ENCODE measurements at regions not wholly inside any gene's neighbourhood (a gene's known extent, or its start where the extent isn't known, plus 50 kb on each side); places are given as distances from the start of the nearest gene placed in this dataset.

DNA sequence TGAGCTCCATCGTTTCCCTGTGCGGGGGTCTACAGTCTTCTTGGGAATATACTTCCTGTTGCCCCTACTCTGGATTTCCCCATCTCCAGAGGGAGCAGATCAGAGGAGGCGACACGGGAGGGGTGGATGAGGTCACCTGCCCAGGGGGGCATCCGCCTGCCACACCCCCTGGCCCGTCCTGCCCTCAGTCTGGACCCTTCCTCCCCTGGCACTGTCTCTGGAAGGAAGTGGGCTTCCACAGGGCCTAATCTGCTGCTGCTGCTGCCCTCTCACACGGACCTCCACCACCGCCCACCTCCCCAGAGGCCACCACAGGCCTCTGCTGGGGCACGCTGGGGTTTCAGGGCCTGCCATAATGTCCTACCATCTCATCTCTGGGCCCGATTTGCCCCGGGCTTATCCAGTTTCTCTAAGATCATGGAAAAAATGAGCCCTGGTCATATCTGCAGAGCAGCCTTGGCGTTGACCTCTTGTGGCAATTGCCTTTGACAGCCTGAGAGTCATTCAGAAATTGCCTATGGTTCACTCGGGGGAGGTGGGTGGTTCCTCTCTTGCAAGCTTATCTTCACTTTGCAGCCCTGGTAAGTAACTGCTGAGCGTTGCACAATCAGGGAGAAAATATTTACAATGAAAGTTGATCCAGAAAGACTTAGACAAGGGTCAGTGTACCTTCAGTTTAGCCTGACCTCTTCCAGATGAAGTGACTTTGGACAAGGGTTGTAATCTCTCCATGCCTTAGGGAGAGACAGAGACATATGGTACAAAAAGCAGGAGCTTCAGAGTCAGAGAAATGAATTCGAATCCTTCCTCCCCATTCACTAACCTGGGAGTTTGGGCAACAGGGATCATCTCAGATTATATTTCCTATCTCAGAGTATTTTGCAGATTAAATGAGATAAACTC, 252.4 kb downstream of the TOMM20 start:
- peak; percentile 72 for DNase-seq

DNA sequence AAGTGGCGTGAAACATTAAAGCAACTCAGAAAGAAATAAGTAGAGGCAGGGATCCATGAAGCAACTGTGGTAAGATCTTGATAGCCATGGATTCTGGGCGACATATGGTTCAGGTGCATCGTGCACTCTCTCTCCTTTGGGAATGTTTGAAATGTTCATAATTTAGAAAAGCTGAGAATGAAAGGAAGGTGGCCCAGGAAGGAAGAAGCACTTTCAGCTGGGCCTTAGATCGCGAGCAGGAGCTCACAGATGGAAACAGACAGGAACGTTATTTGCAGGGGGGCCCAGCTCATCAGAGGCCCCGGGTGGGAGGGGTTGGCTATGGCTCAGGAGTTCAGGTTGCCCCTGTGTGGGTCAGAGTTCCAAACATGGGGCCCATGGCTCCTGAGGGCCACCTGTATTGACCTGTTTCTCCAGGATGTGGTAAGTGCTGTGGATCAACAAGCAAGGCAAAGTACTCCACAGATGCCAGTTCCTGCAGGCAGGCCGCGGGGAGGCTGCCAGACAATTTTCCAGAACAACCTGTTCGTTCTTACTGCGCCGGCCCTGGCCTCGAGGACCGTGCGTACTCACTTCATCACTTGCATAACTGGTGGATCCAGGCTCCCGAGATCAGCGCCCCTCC, 253.2 kb downstream of the TOMM20 start:
- DNase-seq: no peak

DNA sequence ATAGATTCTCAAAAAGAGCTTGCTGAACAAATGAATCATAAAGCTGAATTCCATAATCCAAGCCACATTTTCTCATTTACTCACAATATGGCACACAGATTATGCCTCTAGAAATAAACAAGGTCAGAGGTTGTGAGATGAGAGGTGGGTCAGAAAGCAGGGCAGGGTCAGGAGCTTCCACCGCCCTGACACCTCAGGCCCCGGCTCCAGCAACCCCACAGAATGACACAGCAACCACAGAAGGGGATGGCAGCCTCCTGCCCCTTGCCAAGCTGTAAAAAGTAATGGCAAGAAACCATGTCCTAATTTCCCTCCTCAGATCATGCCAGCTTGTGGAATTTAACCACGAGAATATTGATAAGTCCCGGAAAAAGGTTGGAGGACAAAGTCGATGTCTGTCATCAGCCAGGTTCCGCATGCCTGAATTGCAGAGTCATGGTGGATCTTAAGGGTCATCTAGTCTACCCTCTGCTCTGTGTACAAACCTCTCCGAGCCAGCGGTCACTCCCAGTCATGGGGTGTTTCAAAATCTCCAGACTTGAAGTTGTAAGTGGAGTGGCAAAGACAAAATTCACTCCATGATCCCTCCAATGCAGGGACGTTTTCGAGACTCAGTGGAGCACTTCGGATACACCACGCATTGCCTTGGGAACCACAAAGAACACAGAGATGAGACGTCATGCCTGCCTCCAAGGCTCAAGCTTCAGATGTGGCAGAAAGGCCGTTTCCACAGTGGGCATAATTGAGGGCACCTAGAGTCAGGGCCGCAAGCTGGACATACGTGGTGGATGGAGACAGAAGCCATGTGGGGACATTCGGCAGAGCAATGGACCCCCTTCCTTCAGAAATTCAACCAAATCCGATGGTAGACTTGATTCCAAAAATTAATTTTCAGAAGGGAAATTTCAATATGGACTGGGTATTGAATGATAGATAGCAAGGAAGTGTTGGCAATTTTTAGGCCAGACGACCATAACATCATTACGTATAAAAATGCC, 254.0 kb downstream of the TOMM20 start:
- no peak for DNase-seq

DNA sequence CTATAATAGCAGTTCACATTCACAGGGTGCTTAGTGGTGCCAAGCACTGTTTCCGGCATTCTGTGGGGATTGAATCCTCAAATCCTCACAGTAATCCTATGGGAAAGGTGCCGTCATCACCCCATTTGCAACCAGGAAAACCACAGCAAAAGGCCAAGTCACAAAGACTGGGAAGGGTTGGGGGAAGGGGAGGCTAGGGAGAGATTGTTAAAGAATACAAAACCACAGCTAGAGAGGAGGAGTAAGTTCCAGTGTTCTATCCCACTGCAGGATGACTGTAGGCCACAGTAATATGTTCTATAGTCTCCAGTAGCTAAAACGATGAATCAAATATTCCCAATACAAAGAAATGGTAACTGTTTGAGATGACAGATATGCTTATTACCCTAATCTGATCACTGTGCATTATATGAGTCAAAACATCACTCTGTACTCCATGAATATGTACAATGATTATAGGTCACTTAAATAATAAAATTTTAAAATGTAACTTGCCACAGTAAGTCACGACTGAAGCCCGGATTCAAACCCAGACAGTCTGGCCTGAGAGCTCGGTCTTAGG, 256.8 kb downstream of the TOMM20 start:
- no peak for DNase-seq

DNA sequence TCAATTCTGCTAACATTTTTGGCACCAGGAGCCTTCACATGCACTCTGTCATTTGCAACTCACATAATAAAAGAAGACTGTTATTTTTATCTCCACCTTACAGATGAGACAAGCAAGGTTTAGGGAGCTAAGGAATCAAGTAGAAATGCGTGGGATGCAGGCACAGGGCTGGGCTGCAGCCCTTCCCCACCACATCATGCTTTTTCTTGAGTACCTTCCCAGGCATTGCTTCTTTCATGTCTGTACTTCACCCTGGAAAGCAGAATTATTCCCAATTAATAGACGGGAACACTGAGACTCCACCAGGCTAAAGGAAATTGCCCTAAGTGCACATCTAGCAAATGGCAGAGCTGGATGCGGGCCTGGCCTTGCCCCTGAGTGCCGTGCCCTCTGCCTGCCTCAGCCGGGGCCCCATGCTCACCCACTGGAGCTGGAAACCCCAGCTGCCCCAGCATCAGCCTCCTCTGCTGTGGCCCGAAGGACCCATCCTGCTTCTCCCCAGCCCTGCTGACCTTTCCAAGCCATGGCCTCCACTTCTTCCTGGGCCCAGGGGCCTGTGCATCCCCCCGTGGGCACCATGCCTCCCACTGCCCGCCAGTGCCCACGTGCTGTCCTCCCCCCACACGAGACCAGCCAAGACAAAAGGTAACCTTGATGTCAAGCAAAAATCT, 257.5 kb downstream of the TOMM20 start:
- DNase-seq: no peak

DNA sequence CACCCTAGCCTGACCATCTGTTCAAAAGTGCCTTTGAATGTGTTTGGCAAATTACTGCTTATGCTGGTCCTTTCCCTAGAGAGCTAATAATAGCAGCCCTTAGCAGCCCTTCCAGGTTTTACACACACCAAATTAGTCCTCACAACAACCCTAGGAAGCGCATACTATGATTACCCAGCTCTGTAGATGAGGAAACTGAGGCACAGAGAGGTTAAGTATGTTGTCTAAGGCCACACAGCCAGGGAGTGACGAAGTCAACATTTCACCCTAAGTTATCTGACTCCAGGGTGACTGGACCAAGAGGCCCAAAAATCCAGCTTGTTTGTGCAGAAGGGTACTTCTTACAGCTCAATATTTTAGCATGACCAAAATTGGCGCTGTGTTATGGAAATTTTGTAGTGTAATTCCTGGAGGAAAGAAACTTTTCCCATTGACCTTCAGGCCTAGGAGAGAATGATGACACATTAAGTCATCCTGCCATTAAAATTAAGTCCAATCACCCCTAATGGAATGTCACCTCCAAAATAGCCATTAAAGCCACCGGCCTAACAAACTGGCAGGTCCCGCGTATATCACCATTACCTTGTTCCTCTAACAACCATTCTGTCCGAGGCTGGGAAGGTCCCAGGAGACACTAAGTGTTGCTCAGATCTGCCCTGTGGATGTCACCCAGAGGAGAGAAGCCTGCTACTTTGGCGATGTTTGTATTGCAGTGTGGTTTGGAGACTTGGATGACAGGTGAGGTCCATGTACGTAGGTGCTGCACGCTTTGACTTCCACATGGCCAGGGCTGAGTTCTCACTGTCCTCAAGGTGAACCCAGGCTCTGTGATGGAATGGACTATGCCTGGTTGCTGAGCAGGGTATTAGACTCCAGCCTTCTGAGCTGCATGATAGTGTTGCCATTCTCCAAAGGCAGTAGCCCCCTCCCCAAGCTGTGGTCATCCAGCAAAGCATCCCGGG, 258.3 kb downstream of the TOMM20 start:
- no peak for DNase-seq

DNA sequence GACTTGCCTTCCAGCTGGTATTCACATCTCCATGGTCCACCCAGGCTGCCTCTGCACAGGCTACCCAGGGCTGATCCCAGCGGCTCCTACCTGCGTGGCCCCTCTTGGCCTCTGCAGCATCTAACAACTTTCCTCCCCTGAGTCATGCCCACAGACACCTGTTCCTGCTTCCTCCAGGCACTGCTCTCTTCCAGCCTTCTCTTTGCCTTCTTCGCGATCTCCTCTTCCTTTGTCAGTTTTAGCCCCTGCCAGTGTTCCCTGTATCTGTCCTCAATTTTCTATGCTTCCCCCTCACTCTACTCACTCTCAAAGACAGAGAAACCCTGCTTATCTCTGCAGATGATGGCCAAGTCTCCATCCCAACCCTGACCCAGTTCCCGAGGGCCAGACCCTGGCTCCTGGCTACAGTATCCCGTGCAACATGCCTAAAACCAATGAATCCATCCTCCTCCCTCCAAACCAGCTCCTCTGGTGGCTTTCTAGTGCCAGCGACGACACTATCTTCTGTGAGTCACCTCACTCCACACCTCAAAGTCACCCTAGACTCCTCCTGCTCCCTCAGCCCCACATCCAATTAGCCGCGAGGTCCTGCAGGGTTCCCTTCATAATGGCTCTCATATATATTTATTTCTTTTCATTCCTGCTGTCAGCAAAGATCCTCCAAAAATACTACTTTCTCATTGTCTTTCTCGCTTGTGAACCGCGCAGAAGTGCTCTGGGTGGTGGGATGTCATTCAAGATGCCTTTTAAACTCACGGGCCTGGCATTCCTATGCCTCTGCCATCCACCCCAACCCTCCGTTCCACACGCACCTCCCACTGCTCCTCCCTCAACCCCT, 259.2 kb downstream of the TOMM20 start:
- DNase-seq: no peak

DNA sequence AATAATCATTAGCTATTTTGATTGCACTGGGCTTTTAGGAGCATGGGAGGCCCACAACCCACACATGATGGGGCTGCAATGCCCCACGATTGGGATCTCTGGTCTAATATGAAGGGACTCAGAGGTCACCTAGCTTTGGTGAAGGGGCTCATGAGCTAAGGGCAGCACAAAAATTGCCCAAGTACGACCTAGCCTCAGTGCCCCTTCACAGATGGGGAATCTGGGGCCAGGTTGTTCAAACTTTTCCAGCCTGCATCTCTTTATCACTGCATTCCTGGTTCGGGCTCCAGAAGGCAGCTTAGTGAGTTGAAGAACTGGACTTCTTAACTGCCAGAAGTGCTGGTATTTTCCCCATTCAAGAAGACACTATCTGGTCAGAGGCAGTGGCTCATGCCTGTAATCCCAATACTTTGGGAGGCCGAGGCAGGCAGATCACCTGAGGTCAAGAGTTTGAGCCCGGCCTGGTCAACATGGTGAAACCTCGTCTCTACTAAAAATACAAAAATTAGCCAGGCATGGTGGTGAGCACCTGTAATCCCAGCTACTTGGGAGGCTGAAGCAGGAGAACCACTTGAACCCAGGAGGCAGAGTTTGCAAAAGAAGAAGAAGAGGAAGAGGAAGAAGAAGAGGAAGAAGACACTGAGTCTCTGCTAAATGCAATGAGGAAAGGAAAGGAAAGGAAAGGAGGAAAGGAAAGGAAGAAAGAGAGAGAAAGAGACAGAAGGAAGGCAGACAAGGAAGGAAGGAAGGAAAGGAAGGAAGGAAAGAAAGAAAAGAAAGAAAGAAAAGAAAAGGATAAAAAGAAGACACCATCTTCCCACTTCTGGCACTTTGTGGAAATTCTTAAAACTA, 258.5 kb upstream of the IRF2BP2 start:
- no peak for DNase-seq

DNA sequence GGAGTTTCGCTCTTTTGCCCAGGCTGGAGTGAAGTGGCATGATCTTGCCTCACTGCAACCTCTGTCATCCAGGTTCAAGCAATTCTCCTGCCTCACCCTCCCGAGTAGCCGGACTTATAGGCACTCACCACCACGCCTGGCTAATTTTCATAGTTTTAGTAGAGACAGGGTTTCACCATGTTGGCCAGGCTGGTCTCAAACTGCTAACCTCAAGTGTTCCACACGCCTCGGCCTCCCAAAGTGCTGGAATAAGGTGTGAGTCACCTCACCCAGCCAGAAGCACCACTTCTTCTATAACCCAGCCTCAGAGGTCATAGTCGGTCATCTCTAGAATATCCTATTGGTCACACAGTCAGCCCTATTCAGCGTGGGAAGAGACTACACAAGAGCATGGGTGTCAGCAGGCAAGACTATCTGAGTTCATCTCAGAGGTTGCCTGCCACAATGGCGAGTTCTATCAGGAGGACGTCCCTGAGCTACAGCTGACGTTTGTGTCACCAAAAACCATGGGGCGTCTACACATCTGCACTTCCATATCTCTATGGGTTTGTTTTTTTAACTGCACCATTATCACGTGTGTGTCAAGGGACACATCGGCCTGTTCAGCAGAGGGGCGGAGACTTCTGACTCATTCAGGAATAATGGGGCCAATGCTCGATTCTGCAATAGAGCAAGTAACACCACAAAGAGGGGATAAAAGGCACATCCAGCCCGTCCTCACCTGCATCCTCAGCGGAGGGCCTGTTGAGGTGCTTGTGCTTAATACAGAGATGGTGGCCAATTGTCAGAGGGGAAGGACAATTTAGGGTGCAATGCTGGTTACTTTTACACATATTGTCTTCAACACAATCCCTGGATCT, 256.3 kb upstream of the IRF2BP2 start:
- peak; percentile 48 for DNase-seq

DNA sequence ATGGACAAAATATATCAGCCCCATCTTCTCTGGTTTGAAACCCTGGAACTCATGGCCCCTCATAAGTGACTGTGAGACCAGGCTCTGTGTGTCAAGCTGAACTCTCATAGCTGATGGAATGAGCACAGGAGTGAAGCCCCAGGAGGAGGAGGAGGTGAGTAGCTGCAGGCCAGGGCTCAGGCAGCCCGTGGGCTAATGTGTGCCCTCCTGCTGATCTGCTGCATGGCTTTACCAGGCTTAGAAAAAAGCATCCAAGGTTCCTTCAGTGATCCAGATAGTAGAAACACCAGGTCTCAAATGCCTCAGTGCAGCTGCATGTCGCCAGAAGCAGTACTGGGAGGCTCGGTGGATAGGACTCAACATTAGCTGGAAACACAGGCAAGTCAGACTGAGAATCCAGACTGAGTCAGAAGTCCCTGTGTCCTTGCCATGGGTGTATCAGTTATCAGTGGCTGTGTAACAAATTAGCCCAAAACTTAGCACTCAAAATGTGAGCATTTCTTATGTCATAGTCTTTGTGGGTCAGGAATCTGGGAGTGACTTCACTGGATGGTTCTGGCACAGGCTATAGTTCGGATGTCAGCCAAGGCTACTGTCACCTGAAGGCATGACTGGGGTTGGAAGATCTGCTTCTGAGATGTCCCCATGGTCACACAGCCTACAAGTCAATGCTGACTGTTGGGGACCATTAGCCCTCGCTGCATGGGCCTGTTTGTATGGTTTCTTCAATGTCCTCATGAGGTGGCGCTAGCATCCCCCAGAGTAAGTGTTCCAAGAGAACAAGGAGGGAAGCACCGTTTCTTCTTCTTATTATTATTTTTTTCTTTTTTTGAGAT, 255.4 kb upstream of the IRF2BP2 start:
- DNase-seq: no peak

DNA sequence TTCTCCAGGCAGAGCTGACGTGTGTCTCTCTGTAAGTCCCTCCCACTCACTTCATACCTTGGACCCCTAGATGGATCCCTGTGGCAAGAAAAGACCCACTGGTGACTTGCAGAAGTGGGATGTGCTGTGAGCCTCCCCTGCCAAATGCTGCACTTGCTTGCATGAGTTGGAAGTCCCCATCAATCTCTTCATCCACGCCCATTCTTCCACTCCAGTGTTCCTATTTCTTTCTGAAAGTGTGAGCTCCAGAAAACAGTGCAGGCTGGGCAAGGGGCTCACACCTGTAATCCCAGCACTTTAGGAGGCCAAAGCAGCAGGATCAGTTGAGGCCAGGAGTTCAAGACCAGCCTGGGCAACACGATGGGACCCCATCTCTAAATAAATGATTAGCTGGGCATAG, 254.1 kb upstream of the IRF2BP2 start:
- DNase-seq: no peak

DNA sequence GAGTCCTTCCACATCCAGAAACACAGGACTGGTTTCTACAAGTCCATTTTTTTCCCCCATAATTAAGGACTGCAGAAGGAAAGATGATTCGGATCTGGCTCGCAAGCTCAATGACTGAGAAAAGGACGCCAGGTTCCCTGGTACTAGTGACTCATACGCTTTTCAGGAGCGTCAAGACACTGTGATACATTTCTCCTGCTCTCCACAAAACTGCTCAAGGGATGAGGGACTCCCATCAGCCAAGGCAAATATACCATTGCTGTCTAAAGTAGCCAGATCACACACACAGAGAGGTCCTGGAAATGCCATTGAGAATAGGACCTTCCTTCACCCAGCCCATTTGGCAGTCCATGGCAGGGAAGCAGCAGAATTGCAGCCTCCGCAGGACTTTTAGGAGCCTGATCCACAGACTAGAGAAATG, 253.6 kb upstream of the IRF2BP2 start:
- DNase-seq: no peak

DNA sequence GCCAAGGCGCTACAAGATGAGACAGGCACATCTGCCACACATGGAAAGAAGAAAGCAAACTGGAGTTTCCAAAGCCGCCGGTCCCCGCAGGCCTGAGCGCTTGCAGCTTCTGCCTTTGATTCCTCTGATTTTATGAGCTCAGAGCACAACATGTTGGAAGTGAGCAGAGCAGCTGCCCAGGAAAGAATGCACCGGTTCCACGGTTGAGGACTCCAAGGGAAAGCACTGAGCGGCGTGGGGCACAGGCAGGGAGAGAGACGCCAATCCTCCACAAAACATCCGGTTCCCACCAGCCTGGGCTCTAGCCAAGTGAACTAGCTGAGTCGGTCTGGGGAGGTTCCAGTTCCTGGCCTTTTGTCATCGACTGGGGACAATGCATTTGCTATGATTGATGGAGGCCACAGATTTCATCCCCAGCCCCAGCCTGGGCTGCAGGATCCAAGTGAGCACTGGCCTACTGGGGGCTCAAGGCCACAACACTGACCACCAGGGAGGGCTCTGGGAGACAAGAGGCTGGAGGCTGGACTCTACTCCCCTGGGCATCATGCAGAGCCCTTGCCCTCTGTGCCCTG, 253.1 kb upstream of the IRF2BP2 start:
- DNase-seq: no peak

DNA sequence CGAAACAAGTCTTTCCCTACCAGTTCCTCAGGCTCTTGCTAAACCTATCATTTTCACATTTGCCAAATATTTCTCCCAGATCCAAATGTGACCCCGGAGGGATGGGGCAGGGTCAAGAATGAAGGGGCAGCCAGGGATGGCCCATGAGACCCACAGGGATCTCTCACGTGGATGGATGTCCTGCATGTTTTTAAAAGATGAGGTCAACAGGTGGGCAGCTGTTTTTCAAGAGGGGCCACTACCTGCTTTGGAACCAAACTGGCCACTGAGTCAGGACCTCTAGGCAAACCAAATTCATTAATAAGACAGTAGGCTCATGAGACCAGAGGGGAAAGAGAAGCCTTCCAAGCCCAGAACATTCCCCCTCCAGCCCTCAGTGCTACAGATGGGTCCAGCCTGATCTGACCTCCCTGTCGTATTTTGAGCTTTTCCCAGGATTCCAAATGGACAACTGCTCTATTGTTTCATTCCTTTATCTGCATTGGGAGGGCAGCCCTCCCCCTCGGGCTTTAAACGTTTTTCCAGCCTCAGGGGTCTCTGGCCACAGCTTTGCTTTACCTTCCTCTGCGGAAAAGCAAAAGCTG, 252.5 kb upstream of the IRF2BP2 start:
- DNase-seq: no peak

DNA sequence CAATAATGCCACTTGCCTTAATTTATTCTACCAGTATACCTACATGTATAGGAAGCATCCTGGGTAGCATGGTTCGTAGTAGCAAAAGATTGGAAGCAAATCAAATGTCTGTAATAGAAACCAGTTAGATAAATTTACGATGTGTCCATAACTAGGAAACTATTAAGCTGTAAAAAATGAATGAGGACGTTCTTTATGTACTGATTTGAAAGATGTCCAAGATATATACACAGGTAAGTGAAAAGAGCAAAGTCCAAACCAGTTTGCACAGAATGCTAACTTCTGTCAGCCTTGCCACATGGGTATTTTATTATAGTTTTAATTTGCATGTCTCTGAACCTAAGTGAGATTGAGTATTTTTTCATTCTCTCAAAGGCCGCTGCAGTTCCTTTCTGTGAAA, 251.8 kb upstream of the IRF2BP2 start:
- DNase-seq: no peak

DNA sequence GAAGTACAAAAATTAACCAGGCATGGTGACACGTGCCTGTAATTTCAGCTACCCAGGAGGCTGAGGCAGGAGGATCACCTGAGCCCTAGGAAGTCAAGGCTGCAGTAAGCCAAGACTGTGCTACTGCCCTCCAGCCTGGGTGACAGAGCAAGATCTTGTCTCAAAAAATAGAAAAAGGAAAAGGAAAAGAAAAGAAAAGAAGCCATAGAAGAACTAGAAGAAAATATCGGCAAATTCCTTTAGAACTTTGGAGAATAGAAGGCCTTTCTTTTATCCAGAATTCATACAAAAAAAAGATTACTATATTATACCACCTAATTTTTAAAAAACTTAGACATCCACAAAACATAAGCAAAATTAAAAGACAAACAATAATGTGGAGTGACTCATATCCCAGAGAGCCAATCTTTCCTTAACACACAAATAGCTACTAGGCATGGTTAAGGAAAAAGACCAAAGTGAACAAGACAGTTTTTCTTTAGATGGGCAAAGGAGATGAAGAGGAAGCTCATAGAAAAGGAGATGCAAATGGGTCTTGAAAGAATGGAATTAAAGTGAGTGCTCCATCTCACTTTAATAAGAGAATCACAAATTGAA, 251.1 kb upstream of the IRF2BP2 start:
- no peak for DNase-seq

All from stimulated activated CD8-positive, alpha-beta memory T cell treated with anti-CD3 and anti-CD28 coated beads, Interleukin-4, amount 100 ng/mL, for 48 hours (primary cell).